H9 (cell line): ENCODE measurements at regions not wholly inside any gene's neighbourhood (a gene's known extent, or its start where the extent isn't known, plus 50 kb on each side); places are given as distances from the start of the nearest gene placed in this dataset.

Source experiments
- DNase-seq: peaks from one replicate; pipeline ENCODE4 v3.0.0-alpha.2; 2017
- H2AFZ ChIP-seq: one replicate; pipeline ENCODE4 v1.6.1; 2013; ENCODE audit warnings: mild to moderate bottlenecking, low read length, control low read depth, moderate library complexity
- H2AK5ac ChIP-seq: 2 replicates; pipeline ENCODE4 v1.6.1; 2013; ENCODE audit warnings: low read length, control low read depth, mixed read lengths; ENCODE audit not compliant: insufficient read length
- H2BK120ac ChIP-seq: one replicate; pipeline ENCODE4 v1.6.1; 2013; ENCODE audit warnings: low read depth, mild to moderate bottlenecking, low read length, control low read depth, inconsistent platforms; ENCODE audit not compliant: poor library complexity, severe bottlenecking
- H2BK12ac ChIP-seq: 2 replicates; pipeline ENCODE4 v1.6.1; 2013; ENCODE audit warnings: low read length, control low read depth, mixed read lengths, low read depth; ENCODE audit not compliant: insufficient read length
- H2BK15ac ChIP-seq: 2 replicates; pipeline ENCODE4 v1.6.1; 2013; ENCODE audit warnings: low read depth, low read length, control low read depth
- H2BK20ac ChIP-seq: one replicate; pipeline ENCODE4 v1.6.1; 2013; ENCODE audit warnings: low read depth, mild to moderate bottlenecking, low read length, control low read depth, inconsistent platforms; ENCODE audit not compliant: poor library complexity, severe bottlenecking
- H2BK5ac ChIP-seq: 2 replicates; pipeline ENCODE4 v1.6.1; 2013; ENCODE audit warnings: low read length, control low read depth, mixed read lengths; ENCODE audit not compliant: insufficient read length
- H3K14ac ChIP-seq: 2 replicates; pipeline ENCODE4 v1.6.1; 2013; ENCODE audit warnings: low read length, control low read depth; ENCODE audit not compliant: insufficient read depth
- H3K18ac ChIP-seq: 2 replicates; pipeline ENCODE4 v1.6.1; 2013; ENCODE audit warnings: low read depth, mild to moderate bottlenecking, mixed read lengths, low read length, control low read depth; ENCODE audit not compliant: insufficient read length
- H3K23ac ChIP-seq: 2 replicates; pipeline ENCODE4 v1.6.1; 2013; ENCODE audit warnings: low read length, control low read depth, mixed read lengths, low read depth; ENCODE audit not compliant: insufficient read length
- H3K23me2 ChIP-seq: 2 replicates; pipeline ENCODE4 v1.6.1; 2013; ENCODE audit warnings: low read depth, mild to moderate bottlenecking, mixed read lengths, low read length, control low read depth; ENCODE audit not compliant: insufficient read length, poor library complexity, severe bottlenecking
- H3K27ac ChIP-seq: 2 replicates; pipeline ENCODE4 v1.5.1; 2013; ENCODE audit warnings: low read length, control low read depth, mixed read lengths, low read depth; ENCODE audit not compliant: insufficient read length
- H3K27me3 ChIP-seq: 2 replicates; pipeline ENCODE4 v1.6.1; 2013; ENCODE audit warnings: low read length, control low read depth, inconsistent platforms; ENCODE audit not compliant: insufficient read depth
- H3K4ac ChIP-seq: 2 replicates; pipeline ENCODE4 v1.6.1; 2013; ENCODE audit warnings: low read depth, mild to moderate bottlenecking, control low read depth, inconsistent platforms, low read length, moderate library complexity
- H3K4me1 ChIP-seq: 2 replicates; pipeline ENCODE4 v1.6.1; 2013; ENCODE audit warnings: low read length, control low read depth, inconsistent platforms; ENCODE audit not compliant: insufficient read depth
- H3K4me2 ChIP-seq: 2 replicates; pipeline ENCODE4 v1.6.1; 2013; ENCODE audit warnings: low read length, control low read depth, mixed read lengths; ENCODE audit not compliant: insufficient read length, insufficient read depth
- H3K56ac ChIP-seq: 2 replicates; pipeline ENCODE4 v1.6.1; 2013; ENCODE audit warnings: low read depth, mild to moderate bottlenecking, mixed read lengths, low read length, control low read depth; ENCODE audit not compliant: insufficient read length
- H3K79me1 ChIP-seq: 2 replicates; pipeline ENCODE4 v1.6.1; 2013; ENCODE audit warnings: low read depth, mild to moderate bottlenecking, moderate library complexity, low read length, control low read depth, inconsistent platforms; ENCODE audit not compliant: insufficient read depth, poor library complexity, severe bottlenecking
- H3K79me2 ChIP-seq: 2 replicates; pipeline ENCODE4 v1.6.1; 2013; ENCODE audit warnings: low read length, control low read depth, inconsistent platforms; ENCODE audit not compliant: insufficient read depth
- H3K9ac ChIP-seq: 2 replicates; pipeline ENCODE4 v1.6.1; 2013; ENCODE audit warnings: low read length, control low read depth, mixed read lengths; ENCODE audit not compliant: insufficient read length; ENCODE audit errors: extremely low read depth
- H3K9me3 ChIP-seq: one replicate; pipeline ENCODE4 v1.6.1; 2013; ENCODE audit warnings: low read depth, low read length, inconsistent platforms; ENCODE audit not compliant: control insufficient read depth
- H3T11ph ChIP-seq: one replicate; pipeline ENCODE4 v1.6.1; 2013; ENCODE audit warnings: mild to moderate bottlenecking, low read length, control low read depth, inconsistent platforms
- H4K20me1 ChIP-seq: one replicate; pipeline ENCODE4 v1.6.1; 2013; ENCODE audit not compliant: control insufficient read depth, insufficient read length, insufficient read depth
- H4K5ac ChIP-seq: 2 replicates; pipeline ENCODE4 v1.6.1; 2013; ENCODE audit warnings: low read depth, mild to moderate bottlenecking, mixed read lengths, low read length, control low read depth; ENCODE audit not compliant: insufficient read length
- H4K8ac ChIP-seq: replicated peaks from 2 replicates; pipeline ENCODE4 v1.6.1; 2013; ENCODE audit warnings: low read length, control low read depth, mixed read lengths, low read depth; ENCODE audit not compliant: insufficient read length
- H4K91ac ChIP-seq: 2 replicates; pipeline ENCODE4 v1.6.1; 2013; ENCODE audit warnings: low read depth, mild to moderate bottlenecking, moderate library complexity, mixed read lengths, low read length, control low read depth; ENCODE audit not compliant: insufficient read length
- H3K27ac Mint-ChIP-seq, 3 experiments: 2 replicates in 2 of 3; 3 replicates in 1 of 3; pipeline ENCODE4 v1.8.0; 2020 to 2021; ENCODE audit warnings: mixed read lengths in 3 of 3, mild to moderate bottlenecking in 1 of 3, moderate library complexity in 1 of 3
- H3K27me3 Mint-ChIP-seq: 2 replicates; pipeline ENCODE4 v1.8.0; 2021; ENCODE audit warnings: low read depth, mild to moderate bottlenecking, moderate library complexity, mixed read lengths
- H3K36me3 Mint-ChIP-seq, 3 experiments: 2 replicates in 2 of 3; 3 replicates in 1 of 3; pipeline ENCODE4 v1.8.0; 2020 to 2021; ENCODE audit warnings: low read depth in 3 of 3, mixed read lengths in 3 of 3; ENCODE audit not compliant: insufficient read depth in 1 of 3
- H3K4me1 Mint-ChIP-seq, 2 experiments: 2 replicates each; pipeline ENCODE4 v1.8.0; 2020; ENCODE audit warnings: mixed read lengths in 2 of 2
- H3K4me3 Mint-ChIP-seq, 2 experiments: 2 replicates in 1 of 2; 3 replicates in 1 of 2; pipeline ENCODE4 v1.8.0; 2020 to 2021; ENCODE audit warnings: mild to moderate bottlenecking in 2 of 2, mixed read lengths in 2 of 2, moderate library complexity in 1 of 2
- H3K9me3 Mint-ChIP-seq, 2 experiments: 2 replicates in 1 of 2; 3 replicates in 1 of 2; pipeline ENCODE4 v1.8.0; 2020; ENCODE audit warnings: mild to moderate bottlenecking in 2 of 2, mixed read lengths in 2 of 2, moderate library complexity in 1 of 2
- WGBS: extraction: QIAGEN DNeasy Blood & Tissue Kit; methylation state at CpG from one replicate; pipeline ENCODE4 v1.1.7; 2013; ENCODE audit warnings: missing lambda C conversion rate, low lambda C conversion rate, mixed read lengths; ENCODE audit not compliant: insufficient read length; ENCODE audit errors: extremely low coverage; 5-methylcytosine and 5-hydroxymethylcytosine counted together
- TF ChIP-seq, protein P1 (sequence below): fragments of 200-600 bp; sonication (generic); conservative IDR thresholded peaks from 3 replicates; pipeline ENCODE4 v1.8.0; 2021; ENCODE audit warnings: antibody characterized with exemption, mild to moderate bottlenecking

DNA sequence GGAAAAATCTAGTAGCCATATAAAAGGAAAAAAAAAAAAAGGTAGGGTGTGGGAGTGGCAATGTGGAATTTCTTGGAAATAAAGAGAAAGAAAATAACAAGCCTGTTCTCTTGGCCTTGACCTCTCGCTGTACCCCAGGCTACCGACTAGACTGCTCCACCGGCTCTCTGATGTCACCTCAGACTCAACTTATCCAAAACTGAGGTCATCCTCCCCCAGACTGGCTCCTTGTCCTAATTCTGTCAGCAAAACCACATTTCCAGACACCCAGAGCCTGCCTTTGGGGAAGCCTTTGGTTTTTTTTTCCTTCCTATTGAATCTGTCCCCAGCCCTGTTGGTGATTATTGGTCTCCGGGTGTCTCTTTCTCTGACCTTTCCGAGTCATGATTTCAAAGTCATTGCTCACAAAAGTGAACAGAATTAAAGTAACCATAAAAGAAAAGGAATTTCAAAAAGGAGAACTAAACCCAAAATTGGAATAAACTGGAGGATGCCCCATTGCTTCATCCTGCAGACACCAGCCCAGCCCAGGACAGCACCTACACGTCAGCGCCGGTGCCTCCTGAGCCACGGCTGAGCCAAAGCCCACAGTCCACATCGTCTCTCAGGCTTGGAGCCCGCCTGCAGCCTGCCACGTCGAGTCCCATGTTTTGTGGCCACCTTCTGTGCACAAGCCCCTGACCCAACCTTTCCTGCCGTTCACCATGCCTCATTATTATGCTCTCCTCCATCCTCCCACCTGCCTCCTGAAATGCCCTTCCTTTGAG is 170.7 kb downstream of the MYLK4 start:
- Histone ChIP-seq H3K9me3 (no peaks in the 10 kb centered on the region), H3K27me3 (no peaks in the 10 kb centered on the region), H4K91ac (no peak overlapping the region), H3T11ph (no peak overlapping the region), H3K27ac (no peak overlapping the region), H3K4me2 (no peak overlapping the region), H4K5ac (no peak overlapping the region), H4K8ac (no peak overlapping the region), H2AK5ac (no peak overlapping the region), H3K14ac (no peak overlapping the region), H4K20me1 (no peaks in the 10 kb centered on the region), H3K79me2 (no peaks in the 10 kb centered on the region), H3K23me2 (no peaks in the 10 kb centered on the region), H2AFZ (no peak overlapping the region), H2BK5ac (no peak overlapping the region), H2BK20ac (no peak overlapping the region), H2BK12ac (no peak overlapping the region), H2BK15ac (no peak overlapping the region), H3K79me1 (no peaks in the 10 kb centered on the region), H3K18ac (no peak overlapping the region), H3K4ac (no peak overlapping the region), H3K9ac (no peak overlapping the region), H3K56ac (no peak overlapping the region), H3K23ac (no peak overlapping the region), H3K4me1 (peaks cover 4% of the 10 kb centered on the region; the same call in 1 of the 2 replicates), H2BK120ac (no peak overlapping the region)
- TF ChIP-seq, protein P1, sequence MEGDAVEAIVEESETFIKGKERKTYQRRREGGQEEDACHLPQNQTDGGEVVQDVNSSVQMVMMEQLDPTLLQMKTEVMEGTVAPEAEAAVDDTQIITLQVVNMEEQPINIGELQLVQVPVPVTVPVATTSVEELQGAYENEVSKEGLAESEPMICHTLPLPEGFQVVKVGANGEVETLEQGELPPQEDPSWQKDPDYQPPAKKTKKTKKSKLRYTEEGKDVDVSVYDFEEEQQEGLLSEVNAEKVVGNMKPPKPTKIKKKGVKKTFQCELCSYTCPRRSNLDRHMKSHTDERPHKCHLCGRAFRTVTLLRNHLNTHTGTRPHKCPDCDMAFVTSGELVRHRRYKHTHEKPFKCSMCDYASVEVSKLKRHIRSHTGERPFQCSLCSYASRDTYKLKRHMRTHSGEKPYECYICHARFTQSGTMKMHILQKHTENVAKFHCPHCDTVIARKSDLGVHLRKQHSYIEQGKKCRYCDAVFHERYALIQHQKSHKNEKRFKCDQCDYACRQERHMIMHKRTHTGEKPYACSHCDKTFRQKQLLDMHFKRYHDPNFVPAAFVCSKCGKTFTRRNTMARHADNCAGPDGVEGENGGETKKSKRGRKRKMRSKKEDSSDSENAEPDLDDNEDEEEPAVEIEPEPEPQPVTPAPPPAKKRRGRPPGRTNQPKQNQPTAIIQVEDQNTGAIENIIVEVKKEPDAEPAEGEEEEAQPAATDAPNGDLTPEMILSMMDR = no peak
- H3K4me1 Mint-ChIP-seq = peaks cover 15 to 20% of the 10 kb centered on the region in 2 experiments
- DNase-seq = no peak
- peak overlapping the region in 1 of 3 experiments; percentile 35; a peak in 2 of 7 replicates for H3K27ac Mint-ChIP-seq
- H3K9me3 Mint-ChIP-seq = peaks cover 3 to 6% of the 10 kb centered on the region in 2 experiments; a peak in 1 of 5 replicates
- no CpG with 5 or more reads among the region's 14 CpGs for WGBS
- peaks cover 0 to 7% (median 0%) of the 10 kb centered on the region in 3 experiments; a peak in 2 of 7 replicates for H3K36me3 Mint-ChIP-seq
- H3K4me3 Mint-ChIP-seq = no peak overlapping the region
- H3K27me3 Mint-ChIP-seq = peaks cover 2% of the 10 kb centered on the region
